ENCODE measurements at regions not wholly inside any gene's neighbourhood (a gene's known extent, or its start where the extent isn't known, plus 50 kb on each side); places are given as distances from the start of the nearest gene placed in this dataset.

DNA sequence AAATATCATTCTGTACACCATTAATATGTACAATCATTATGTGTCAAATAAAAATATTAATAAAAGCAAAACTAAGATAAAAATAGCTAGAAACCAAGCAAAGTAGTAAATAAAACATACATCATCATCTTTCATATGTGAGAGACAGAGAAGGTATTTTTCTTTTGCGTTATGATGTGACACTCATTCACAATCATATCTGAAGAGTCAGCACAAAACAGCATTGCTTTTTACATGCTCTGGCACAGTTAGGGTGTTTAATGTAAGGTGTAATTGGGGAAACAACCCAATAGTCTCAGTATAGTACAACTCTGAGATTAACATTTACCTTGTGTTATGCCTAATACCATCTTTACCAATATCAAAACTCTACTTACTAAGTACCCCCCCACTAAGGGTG, 376.6 kb downstream of the TMA16 start:
- DNase-seq (ENCODE audit: low spot score in 2 of 2) (no peak), ATAC-seq (replicated peaks; ENCODE audit: extremely low read depth, poor library complexity, severe bottlenecking) (no peak)
- no peaks in the 10 kb centered on the region for H3K4me1 Mint-ChIP-seq
- no peaks in the 10 kb centered on the region for H3K36me3 Mint-ChIP-seq (ENCODE audit: insufficient read depth)
- no peak overlapping the region for H3K27ac Mint-ChIP-seq (ENCODE audit: low read depth)
- peaks cover 5% of the 10 kb centered on the region for H3K9me3 Mint-ChIP-seq
- no peak overlapping the region for H3K4me3 Mint-ChIP-seq
- H3K27me3 Mint-ChIP-seq: no peaks in the 10 kb centered on the region

GRCh38 chr4:163875327-163875726, 380.8 kb downstream of the TMA16 start:
- no peak for DNase-seq (ENCODE audit: low spot score in 2 of 2)

DNA sequence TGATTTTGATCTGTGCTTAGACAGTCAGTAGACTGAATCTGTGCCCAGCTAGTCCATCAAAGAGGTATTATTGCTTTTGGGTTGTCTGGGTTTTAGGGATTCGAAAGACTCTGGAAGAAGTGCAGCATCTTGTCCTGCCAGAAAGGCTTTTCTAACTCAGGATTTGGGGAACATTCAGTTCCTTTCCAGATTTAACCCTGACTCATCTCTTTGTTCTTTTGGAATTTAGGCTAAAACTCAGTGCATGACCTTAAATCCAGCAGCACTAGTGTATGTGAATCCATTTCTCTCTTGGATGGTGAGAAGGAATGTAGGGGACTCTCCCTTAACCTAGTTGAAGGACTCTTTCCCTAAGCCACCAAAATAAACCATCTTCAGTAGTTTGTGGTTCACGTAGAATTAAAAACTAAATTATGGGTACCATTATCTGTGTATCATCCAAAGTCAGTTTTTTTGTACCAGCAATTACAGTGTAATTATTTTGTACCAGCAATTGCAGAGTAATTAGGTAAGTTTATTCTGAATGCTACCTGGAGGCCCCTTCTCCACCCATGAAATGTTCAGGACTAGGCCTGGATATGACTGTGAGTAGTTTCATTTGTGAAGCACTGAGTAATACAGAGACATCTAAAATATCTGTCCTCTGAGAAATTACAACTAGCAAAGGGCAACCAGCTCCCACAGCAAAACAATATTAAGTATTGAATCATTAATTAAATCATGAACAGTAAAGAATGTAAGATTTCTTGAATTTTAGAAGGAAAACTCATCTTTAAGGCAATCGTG, 384.0 kb downstream of the TMA16 start:
- no peak for DNase-seq (ENCODE audit: low spot score in 2 of 2)
- no peaks in the 10 kb centered on the region for H3K36me3 Mint-ChIP-seq (ENCODE audit: insufficient read depth)
- no peak for ATAC-seq (replicated peaks; ENCODE audit: extremely low read depth, poor library complexity, severe bottlenecking)
- H3K4me3 Mint-ChIP-seq: no peak overlapping the region
- H3K4me1 Mint-ChIP-seq: no peaks in the 10 kb centered on the region
- peaks cover 9% of the 10 kb centered on the region for H3K9me3 Mint-ChIP-seq
- no peaks in the 10 kb centered on the region for H3K27me3 Mint-ChIP-seq
- H3K27ac Mint-ChIP-seq (ENCODE audit: low read depth): no peak overlapping the region

More at GRCh38 chr4:163875327-163875726, 380.8 kb downstream of the TMA16 start:
- Mint-ChIP-seq H3K36me3 (ENCODE audit: insufficient read depth) (no peaks in the 10 kb centered on the region), H3K27me3 (no peaks in the 10 kb centered on the region), H3K4me3 (no peak overlapping the region), H3K9me3 (peaks cover 9% of the 10 kb centered on the region), H3K27ac (ENCODE audit: low read depth) (no peak overlapping the region), H3K4me1 (no peaks in the 10 kb centered on the region)
- ATAC-seq (replicated peaks; ENCODE audit: extremely low read depth, poor library complexity, severe bottlenecking): no peak

DNA sequence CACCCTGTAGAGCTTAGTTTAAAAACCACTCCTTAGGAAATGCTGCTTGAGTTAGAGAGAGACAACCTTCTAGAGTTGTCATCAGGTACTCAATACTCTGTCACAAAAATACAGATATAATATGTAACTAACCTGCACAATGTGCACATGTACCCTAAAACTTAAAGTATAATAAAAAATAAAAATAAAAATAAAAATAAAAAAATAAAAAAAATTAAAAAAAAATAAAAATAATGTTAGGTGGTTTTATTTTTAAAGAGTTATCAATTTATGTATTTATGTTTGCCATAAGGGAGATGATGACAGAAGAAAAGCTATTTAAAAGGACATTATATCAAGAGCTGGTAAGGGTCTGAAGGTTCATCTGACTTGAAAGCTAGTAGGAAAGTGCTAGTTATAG, 397.9 kb downstream of the TMA16 start:
- no peaks in the 10 kb centered on the region for H3K4me1 Mint-ChIP-seq
- ATAC-seq (replicated peaks; ENCODE audit: extremely low read depth, poor library complexity, severe bottlenecking): no peak
- no peak overlapping the region for H3K27ac Mint-ChIP-seq (ENCODE audit: low read depth)

DNA sequence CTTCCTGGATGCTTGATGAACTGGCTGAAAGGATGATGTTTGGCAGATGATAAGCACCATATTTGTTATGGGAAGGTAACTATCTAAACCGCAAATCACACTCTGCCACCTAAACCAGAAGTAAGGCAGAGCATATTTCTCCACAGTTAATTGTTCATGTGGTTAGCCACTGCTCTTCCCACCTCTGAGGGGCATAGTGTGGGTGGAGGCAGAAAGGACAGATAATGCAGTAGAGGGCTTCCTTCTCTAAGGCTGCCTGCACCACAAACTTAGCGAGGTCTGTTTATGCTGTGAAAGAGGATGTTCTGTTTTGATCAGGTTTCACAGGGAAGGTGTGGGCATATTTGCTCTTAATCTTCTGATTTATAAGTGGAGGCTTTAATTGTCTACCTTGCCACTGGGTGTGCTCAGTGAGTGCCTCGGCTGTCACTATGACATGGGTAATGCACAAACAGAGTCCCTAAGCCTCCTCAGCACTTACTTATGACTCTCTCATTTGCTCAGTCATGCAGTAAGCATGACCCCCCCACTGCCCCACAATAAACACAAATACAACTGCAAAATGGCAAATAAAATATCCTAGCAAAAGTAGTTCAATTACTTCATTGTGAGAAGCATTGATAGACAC, 401.0 kb downstream of the TMA16 start:
- H3K4me1 Mint-ChIP-seq: no peaks in the 10 kb centered on the region
- H3K27me3 Mint-ChIP-seq: no peaks in the 10 kb centered on the region
- no peak overlapping the region for H3K4me3 Mint-ChIP-seq
- peaks cover 22% of the 10 kb centered on the region for H3K9me3 Mint-ChIP-seq
- ATAC-seq (replicated peaks; ENCODE audit: extremely low read depth, poor library complexity, severe bottlenecking): peak; percentile 84
- no peak overlapping the region for H3K27ac Mint-ChIP-seq (ENCODE audit: low read depth)
- DNase-seq (ENCODE audit: low spot score in 2 of 2): no peak
- no peaks in the 10 kb centered on the region for H3K36me3 Mint-ChIP-seq (ENCODE audit: insufficient read depth)

More for the DNA sequence above, 397.9 kb downstream of the TMA16 start:
- Mint-ChIP-seq H3K4me3 (no peak overlapping the region), H3K27me3 (no peaks in the 10 kb centered on the region), H3K36me3 (ENCODE audit: insufficient read depth) (no peaks in the 10 kb centered on the region), H3K9me3 (peaks cover 13% of the 10 kb centered on the region)
- DNase-seq (ENCODE audit: low spot score in 2 of 2): no peak

DNA sequence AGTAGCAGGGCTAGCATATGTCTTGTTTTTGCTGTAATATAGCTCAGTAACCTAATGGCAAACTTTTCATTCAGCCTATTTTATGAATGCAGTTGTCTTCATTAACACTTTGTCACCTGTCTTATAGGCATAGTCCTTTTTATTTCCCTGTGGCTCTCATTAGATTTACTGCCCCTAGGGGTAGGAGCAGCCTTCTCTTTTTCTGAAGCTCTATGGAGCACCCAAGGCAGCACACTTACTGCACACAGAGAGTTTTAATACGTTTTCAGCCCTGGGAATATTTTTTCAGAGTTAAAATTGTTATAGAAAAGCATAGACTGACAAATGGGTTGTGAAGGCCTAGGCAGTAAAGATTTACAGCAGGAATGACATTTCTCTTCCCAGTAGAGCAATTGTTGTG, 406.8 kb downstream of the TMA16 start:
- peaks cover 20% of the 10 kb centered on the region for H3K9me3 Mint-ChIP-seq
- ATAC-seq (replicated peaks; ENCODE audit: extremely low read depth, poor library complexity, severe bottlenecking) (no peak), DNase-seq (ENCODE audit: low spot score in 2 of 2) (no peak)
- H3K4me3 Mint-ChIP-seq: no peak overlapping the region
- H3K27me3 Mint-ChIP-seq: no peaks in the 10 kb centered on the region
- no peaks in the 10 kb centered on the region for H3K4me1 Mint-ChIP-seq
- no peaks in the 10 kb centered on the region for H3K36me3 Mint-ChIP-seq (ENCODE audit: insufficient read depth)
- no peak overlapping the region for H3K27ac Mint-ChIP-seq (ENCODE audit: low read depth)

DNA sequence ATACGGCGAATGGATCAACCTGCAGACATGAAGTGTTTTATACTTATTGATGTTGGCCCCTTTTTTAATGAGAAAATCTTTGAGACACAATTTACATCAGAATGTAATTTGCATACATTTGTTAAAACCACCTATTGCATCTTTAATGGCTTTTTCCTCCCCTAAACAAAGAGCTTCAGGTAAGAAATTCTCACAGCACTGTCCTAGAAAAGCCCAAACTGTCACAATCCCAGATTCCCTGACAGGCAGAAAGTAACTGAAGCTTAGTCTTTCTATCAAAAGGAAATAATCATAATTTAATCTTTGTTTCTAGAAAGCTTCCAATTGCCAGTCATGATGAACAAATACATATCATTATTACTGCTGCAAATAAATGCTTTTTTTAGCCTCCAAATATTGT, 407.9 kb downstream of the TMA16 start:
- Mint-ChIP-seq H3K9me3 (peaks cover 9% of the 10 kb centered on the region), H3K27ac (ENCODE audit: low read depth) (no peak overlapping the region), H3K4me1 (no peaks in the 10 kb centered on the region), H3K4me3 (no peak overlapping the region), H3K27me3 (no peaks in the 10 kb centered on the region), H3K36me3 (ENCODE audit: insufficient read depth) (no peaks in the 10 kb centered on the region)
- no peak for ATAC-seq (replicated peaks; ENCODE audit: extremely low read depth, poor library complexity, severe bottlenecking)
- DNase-seq (ENCODE audit: low spot score in 2 of 2): no peak

DNA sequence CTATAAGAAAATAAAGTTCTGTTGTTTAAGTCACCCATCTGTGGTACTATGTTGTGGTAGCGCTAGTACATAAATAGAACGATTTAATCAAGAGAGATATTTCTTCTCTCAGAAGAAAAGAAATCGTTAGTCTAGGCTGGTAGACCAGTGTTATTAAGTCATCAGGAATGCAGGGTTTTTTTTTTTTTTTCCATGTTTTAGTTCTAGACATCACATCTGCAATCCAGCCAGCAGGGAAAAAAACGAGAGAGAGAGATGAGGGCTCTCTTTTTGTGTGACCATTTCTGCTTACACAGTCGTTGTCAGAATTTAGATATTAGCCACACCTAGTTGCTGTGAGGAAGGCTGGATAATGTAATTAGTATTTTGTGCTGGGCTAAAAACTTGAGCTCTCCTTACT, 417.4 kb downstream of the TMA16 start:
- Mint-ChIP-seq H3K36me3 (ENCODE audit: insufficient read depth) (no peaks in the 10 kb centered on the region), H3K27me3 (no peaks in the 10 kb centered on the region), H3K9me3 (peaks cover 6% of the 10 kb centered on the region), H3K27ac (ENCODE audit: low read depth) (no peak overlapping the region), H3K4me1 (no peaks in the 10 kb centered on the region), H3K4me3 (no peak overlapping the region)
- no peak for DNase-seq (ENCODE audit: low spot score in 2 of 2)
- ATAC-seq (replicated peaks; ENCODE audit: extremely low read depth, poor library complexity, severe bottlenecking): no peak

- no peak for DNase-seq (ENCODE audit: low spot score in 2 of 2)
- H3K27me3 Mint-ChIP-seq: no peaks in the 10 kb centered on the region
- no peak for ATAC-seq (replicated peaks; ENCODE audit: extremely low read depth, poor library complexity, severe bottlenecking)
- no peaks in the 10 kb centered on the region for H3K9me3 Mint-ChIP-seq
- H3K4me3 Mint-ChIP-seq: no peak overlapping the region
- H3K27ac Mint-ChIP-seq (ENCODE audit: low read depth): no peak overlapping the region
- H3K4me1 Mint-ChIP-seq: no peaks in the 10 kb centered on the region
- peaks cover 2% of the 10 kb centered on the region for H3K36me3 Mint-ChIP-seq (ENCODE audit: insufficient read depth)
Measured at GRCh38 chr4:163913571-163913970, 419.1 kb downstream of the TMA16 start.

GRCh38 chr4:163915896-163916295, 421.4 kb downstream of the TMA16 start:
- Mint-ChIP-seq H3K9me3 (no peaks in the 10 kb centered on the region), H3K36me3 (ENCODE audit: insufficient read depth) (peaks cover 2% of the 10 kb centered on the region), H3K4me1 (no peaks in the 10 kb centered on the region), H3K27ac (ENCODE audit: low read depth) (no peak overlapping the region), H3K4me3 (no peak overlapping the region), H3K27me3 (no peaks in the 10 kb centered on the region)
- DNase-seq (ENCODE audit: low spot score in 2 of 2) (no peak), ATAC-seq (replicated peaks; ENCODE audit: extremely low read depth, poor library complexity, severe bottlenecking) (no peak)

DNA sequence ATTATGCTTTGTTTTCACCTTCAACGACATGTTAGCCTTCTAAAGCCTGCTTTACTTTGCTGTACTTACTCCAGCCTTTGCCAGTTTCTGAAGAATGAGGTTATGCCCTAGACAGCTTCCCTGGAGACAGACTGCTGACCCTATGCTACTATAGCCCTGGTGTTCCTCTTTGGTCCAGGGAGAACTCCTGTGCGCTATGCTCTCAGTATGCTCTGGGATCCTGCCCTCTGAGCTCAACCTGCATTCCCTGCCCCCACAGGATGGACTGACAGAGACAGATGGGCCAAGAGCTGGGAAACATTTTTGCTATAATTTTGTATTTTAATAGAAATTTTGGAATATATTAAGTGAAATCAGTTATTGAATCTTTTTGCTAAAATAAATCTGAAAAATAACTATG, 425.9 kb downstream of the TMA16 start:
- peaks cover 2% of the 10 kb centered on the region for H3K36me3 Mint-ChIP-seq (ENCODE audit: insufficient read depth)
- H3K4me1 Mint-ChIP-seq: no peaks in the 10 kb centered on the region
- H3K27ac Mint-ChIP-seq (ENCODE audit: low read depth): no peak overlapping the region
- H3K9me3 Mint-ChIP-seq: no peaks in the 10 kb centered on the region
- H3K27me3 Mint-ChIP-seq: no peaks in the 10 kb centered on the region
- DNase-seq (ENCODE audit: low spot score in 2 of 2) (no peak), ATAC-seq (replicated peaks; ENCODE audit: extremely low read depth, poor library complexity, severe bottlenecking) (no peak)
- no peak overlapping the region for H3K4me3 Mint-ChIP-seq

DNA sequence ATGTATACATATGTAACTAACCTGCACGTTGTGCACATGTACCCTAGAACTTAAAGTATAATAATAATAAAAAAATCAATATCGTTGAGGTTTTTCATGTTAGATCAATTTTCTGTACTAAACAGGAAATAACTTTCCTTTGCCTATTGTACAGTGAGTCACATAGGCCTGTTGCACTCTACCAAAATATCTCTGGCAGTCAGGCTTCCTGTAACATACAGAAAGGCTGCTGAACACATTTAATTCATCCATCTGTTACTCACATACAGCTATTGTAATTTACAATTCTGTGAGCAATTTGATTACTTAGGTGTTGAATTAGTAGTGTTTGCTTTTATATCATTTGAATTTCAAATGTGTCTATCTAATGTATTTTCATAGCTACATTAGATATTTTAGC, 427.8 kb downstream of the TMA16 start:
- no peak overlapping the region for H3K4me3 Mint-ChIP-seq
- H3K4me1 Mint-ChIP-seq: no peaks in the 10 kb centered on the region
- H3K27ac Mint-ChIP-seq (ENCODE audit: low read depth): no peak overlapping the region
- DNase-seq (ENCODE audit: low spot score in 2 of 2): no peak
- H3K9me3 Mint-ChIP-seq: no peaks in the 10 kb centered on the region
- no peaks in the 10 kb centered on the region for H3K27me3 Mint-ChIP-seq
- no peak for ATAC-seq (replicated peaks; ENCODE audit: extremely low read depth, poor library complexity, severe bottlenecking)
- H3K36me3 Mint-ChIP-seq (ENCODE audit: insufficient read depth): peaks cover 2% of the 10 kb centered on the region

DNA sequence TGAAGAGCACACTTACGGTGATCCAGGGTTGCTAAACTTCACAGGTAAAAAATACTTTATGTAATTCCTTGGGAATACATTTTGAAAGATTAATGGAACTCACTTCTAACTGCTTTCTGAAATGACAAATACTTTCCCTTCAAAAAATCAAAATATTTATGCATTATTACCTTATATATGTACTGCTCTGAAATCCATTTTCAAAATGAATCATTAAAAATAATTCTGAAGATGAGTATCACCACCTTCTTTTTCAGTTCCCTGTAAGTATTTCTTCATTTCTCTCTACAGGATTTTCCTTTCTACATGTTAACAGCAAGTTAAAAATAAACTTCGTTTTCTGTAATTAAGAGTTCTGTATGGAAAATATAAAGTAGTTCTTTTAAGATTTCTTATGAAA, 428.6 kb downstream of the TMA16 start:
- Mint-ChIP-seq H3K36me3 (ENCODE audit: insufficient read depth) (no peaks in the 10 kb centered on the region), H3K27me3 (no peaks in the 10 kb centered on the region), H3K4me3 (no peak overlapping the region), H3K27ac (ENCODE audit: low read depth) (no peak overlapping the region), H3K4me1 (no peaks in the 10 kb centered on the region), H3K9me3 (no peaks in the 10 kb centered on the region)
- ATAC-seq (replicated peaks; ENCODE audit: extremely low read depth, poor library complexity, severe bottlenecking) (no peak), DNase-seq (ENCODE audit: low spot score in 2 of 2) (no peak)
